GM21515 (cell line): ENCODE measurements at regions not wholly inside any gene's neighbourhood (a gene's known extent, or its start where the extent isn't known, plus 50 kb on each side); places are given as distances from the start of the nearest gene placed in this dataset.
A peak's percentile ranks its signal among the peaks of the same experiment; 100 is the strongest.

Experiments
- ATAC-seq: cut with Tn5 transposase; IDR thresholded peaks from one replicate; pipeline ENCODE4 v1.9.1; 2021; ENCODE audit not compliant: unreplicated experiment

DNA sequence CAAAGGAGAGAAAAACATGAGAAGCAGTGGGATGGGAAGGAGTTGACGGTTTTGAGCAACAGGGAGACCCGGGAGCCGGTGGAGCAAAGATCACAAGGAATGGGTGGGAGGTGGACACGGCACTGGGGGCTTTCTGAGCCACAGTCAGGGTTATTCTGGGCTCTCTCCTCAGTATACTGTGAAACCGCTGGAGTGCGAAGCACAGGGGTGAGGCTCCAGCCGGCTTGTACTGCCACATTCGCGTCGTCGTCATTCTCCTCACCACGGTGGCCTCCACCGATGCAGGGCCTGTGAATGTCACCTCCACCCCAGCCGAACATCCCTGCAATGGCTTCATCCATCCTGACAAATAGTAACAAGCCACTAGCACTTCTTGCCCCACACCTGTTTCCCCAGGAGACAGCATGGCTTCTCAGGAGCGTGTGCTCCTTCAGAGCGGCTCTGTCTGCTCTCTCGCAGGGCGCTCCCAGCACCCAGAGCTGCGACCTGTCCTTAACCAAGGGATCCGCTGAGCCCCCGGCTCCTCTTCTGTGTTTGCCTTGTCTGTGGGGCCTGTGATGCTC is 1165.3 kb downstream of the TBC1D22A start:
- ATAC-seq, result no peak

- ATAC-seq, result no peak
These were observed 1160.6 kb downstream of the TBC1D22A start for GRCh38 chr22:47923011-47923427.

- no peak for ATAC-seq
These were observed 1159.5 kb downstream of the TBC1D22A start for GRCh38 chr22:47921906-47922305.

- no peak for ATAC-seq
These were observed 1158.0 kb downstream of the TBC1D22A start for GRCh38 chr22:47920380-47920959.

- ATAC-seq, result no peak
These were observed 1157.4 kb downstream of the TBC1D22A start for GRCh38 chr22:47919893-47920292.

GRCh38 chr22:47919001-47919441 is 1156.6 kb downstream of the TBC1D22A start:
- ATAC-seq, result no peak

GRCh38 chr22:47918276-47918921 is 1155.9 kb downstream of the TBC1D22A start:
- ATAC-seq, result peak; percentile 82

- no peak for ATAC-seq
These were observed 1152.1 kb downstream of the TBC1D22A start for GRCh38 chr22:47914481-47915097.

DNA sequence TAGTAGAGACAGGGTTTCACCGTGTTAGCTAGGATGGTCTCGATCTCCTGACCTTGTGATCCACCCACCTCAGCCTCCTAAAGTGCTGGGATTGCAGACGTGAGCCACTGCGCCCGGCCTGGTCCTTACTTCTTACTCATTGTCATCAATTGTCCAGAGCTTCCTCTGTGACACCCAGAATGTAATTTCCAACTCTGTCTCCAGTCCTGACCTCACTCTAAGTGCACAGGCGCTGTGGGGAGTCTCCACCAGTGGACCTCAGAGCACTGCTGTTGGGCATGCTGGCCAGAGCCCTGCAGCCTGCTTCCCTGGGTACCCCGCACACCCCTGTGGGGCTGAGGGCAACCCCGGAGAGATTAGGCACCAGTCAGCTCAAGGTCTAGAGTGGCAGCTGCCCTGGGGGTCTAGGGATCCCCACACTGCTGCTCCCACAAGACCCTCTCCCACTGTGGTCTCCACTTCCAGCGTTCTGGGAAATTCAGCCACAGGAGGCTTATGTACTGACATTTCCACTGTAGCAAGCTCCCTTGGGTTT is 1140.3 kb downstream of the TBC1D22A start:
- ATAC-seq, result no peak

DNA sequence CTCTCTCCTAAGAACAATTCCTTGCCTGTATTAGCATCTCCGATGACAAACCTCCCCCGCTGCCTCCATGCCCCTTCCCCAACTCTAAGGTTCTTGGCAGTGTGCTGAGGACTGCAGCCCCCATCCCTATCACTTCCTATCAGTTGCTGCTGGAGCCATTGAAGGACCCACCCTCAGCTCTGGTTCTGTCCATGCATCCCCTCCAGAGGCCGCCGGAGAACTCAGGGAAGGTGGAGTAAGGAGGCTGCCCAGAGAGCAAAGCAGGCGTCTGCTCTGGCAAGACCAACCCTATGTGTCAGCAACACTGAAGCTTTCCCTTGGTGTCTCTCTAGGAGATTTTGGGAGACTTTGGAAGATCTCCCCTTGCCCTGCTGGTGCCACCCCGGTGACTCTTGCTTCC is 1139.5 kb downstream of the TBC1D22A start:
- no peak for ATAC-seq

GRCh38 chr22:47899894-47900293 is 1137.4 kb downstream of the TBC1D22A start:
- ATAC-seq, result no peak

- no peak for ATAC-seq
These were observed 1136.5 kb downstream of the TBC1D22A start for GRCh38 chr22:47898946-47899345.

- ATAC-seq, result no peak
These were observed 1129.2 kb downstream of the TBC1D22A start for GRCh38 chr22:47891609-47892008.

- no peak for ATAC-seq
These were observed 1126.4 kb downstream of the TBC1D22A start for GRCh38 chr22:47888817-47889216.

DNA sequence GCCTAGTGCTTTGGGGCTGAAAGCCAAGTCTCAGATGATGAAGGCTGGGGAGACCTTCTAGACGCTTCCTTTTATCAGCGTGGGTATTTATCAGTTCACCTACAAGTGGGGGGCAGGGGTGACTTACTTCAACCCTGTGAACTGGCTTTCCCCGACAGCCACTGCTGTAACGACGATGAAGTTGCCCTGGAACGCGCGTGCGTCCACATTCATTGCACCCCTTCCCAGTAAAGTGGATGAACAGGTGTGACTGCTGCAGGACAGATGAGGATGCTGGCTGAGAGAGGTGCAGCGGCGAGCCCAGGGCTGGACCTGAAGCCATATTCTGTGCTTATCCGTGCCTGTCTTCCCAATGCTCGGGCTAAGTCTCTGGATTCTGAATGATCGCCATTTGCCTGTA is 1122.3 kb downstream of the TBC1D22A start:
- no peak for ATAC-seq

- ATAC-seq, result no peak
These were observed 1121.8 kb downstream of the TBC1D22A start for GRCh38 chr22:47884200-47884599.

GRCh38 chr22:47883757-47884156 is 1121.3 kb downstream of the TBC1D22A start:
- no peak for ATAC-seq

DNA sequence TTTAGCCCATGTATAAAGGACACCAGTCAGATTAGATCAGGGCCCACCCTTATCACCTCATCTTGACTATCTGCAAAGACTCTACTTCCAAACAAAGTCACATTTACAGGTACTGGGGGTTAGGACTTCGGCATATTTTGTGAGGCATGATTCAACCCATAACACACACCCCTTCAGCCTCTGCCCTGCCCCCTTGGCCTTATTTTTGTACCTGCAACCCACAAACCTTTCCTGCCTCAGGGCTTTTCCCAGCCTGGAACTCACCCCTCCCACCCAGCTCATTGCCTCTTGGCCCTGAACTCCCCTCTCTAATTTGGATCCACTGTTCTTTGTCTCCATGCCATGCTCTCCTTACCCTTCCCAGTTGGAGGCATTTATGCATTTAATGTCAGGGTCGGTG is 1116.9 kb downstream of the TBC1D22A start:
- no peak for ATAC-seq

DNA sequence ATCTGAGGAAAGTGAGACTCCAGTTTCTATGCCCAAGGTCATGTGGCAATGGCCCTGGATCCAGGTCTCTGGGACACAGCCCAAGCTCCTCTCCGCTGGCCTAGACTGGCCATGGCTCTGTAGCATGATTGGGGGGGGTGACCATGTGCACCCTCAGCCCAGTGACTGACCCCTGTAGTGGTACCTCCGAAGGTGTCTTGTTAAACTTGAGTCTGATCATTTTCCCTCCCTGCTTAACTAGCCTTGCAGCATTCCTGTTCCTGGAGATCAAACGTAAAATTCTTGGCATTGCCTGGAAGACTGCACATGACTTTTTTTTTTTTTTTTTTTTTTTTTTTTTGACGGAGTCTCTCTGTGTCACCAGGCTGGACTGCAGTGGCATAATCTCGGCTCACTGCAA is 1116.0 kb downstream of the TBC1D22A start:
- ATAC-seq, result no peak

- ATAC-seq, result no peak
These were observed 1110.5 kb downstream of the TBC1D22A start for GRCh38 chr22:47872761-47873535.

DNA sequence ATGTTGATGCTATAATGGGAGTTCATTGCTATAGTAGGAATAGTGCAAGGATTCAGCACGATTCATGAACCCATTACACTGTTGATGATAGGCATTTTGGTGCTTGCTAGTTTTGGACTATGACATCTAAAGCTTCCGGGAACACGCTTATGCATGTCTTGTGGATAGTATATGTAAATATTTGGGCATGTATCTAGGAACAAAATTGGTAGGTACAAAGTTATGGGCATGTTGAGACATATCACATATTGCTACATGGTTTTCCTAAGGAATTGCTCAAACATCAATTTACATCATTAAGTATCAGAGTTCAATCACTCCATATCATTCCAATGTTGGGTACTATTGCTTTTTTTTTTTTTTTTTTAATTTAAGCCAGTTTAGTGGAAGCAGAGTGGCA is 1103.2 kb downstream of the TBC1D22A start:
- ATAC-seq, result no peak
